Activated naive CD4-positive, alpha-beta T cell treated with anti-CD3 and anti-CD28 coated beads for 36 hours (primary cell): ENCODE measurements at regions not wholly inside any gene's neighbourhood (a gene's known extent, or its start where the extent isn't known, plus 50 kb on each side); places are given as distances from the start of the nearest gene placed in this dataset.

Source experiments
- CTCF ChIA-PET: fragments of 350-600 bp; sonication (Branson Sonifier 250); formaldehyde crosslinking; loops from one replicate; lab custom pipeline; 2021; ENCODE audit warnings: antibody characterized with exemption; lab: Charles Lee
- DNase-seq: peaks from one replicate; pipeline ENCODE4 v3.0.0-alpha.2; 2020
- H3K27ac Mint-ChIP-seq: one replicate; pipeline ENCODE4 v1.8.0; 2021; ENCODE audit warnings: mild to moderate bottlenecking, mixed read lengths
- H3K27me3 Mint-ChIP-seq: one replicate; pipeline ENCODE4 v1.8.0; 2021; ENCODE audit warnings: low read depth, mixed read lengths
- H3K36me3 Mint-ChIP-seq: one replicate; pipeline ENCODE4 v1.8.0; 2021; ENCODE audit warnings: low read depth, mixed read lengths
- H3K4me1 Mint-ChIP-seq: one replicate; pipeline ENCODE4 v1.8.0; 2021; ENCODE audit warnings: low read depth, mixed read lengths
- H3K4me3 Mint-ChIP-seq: one replicate; pipeline ENCODE4 v1.8.0; 2021; ENCODE audit warnings: mild to moderate bottlenecking, moderate library complexity, mixed read lengths
- H3K9me3 Mint-ChIP-seq: one replicate; pipeline ENCODE4 v1.8.0; 2021; ENCODE audit warnings: mixed read lengths
- intact Hi-C: fragments of 100-400 bp; cut with micrococcal nuclease; formaldehyde crosslinking; loops from one replicate; pipeline ENCODE4 v1.15.1; 2023

GRCh38 chr5:32842813-32843530 lies 131.9 kb downstream of the NPR3 start:
- Mint-ChIP-seq H3K36me3 (no peaks in the 10 kb centered on the region), H3K27ac (no peak overlapping the region), H3K9me3 (no peaks in the 10 kb centered on the region), H3K4me1 (peaks cover 4% of the 10 kb centered on the region), H3K4me3 (no peak overlapping the region), H3K27me3 (no peaks in the 10 kb centered on the region)
- intact Hi-C loops: no loop called here
- CTCF ChIA-PET: interaction anchor here (0.6 kb wide), 1 partner anchor 446 kb away, joined by 3 read pairs; no protein-coding TSS in a partner anchor
- no peak for DNase-seq

DNA sequence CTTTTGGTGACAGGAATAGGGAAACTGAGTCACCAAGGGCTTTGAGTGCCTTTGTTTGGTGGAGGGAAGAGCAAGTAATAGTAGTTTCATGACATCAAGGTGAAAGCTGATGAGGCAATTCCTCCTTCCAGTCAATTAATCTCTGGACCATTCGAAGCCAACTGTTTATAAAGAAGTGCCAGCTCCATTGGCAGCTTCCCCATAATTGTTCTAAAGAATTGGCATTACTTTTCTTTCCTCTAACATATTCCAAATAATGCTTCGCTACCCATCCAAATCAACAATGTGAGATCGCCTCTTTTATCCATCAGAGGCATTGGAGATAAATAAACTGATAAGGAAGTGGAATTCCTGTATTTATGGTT lies 132.4 kb downstream of the NPR3 start:
- CTCF ChIA-PET: no interaction called here
- DNase-seq: no peak

DNA sequence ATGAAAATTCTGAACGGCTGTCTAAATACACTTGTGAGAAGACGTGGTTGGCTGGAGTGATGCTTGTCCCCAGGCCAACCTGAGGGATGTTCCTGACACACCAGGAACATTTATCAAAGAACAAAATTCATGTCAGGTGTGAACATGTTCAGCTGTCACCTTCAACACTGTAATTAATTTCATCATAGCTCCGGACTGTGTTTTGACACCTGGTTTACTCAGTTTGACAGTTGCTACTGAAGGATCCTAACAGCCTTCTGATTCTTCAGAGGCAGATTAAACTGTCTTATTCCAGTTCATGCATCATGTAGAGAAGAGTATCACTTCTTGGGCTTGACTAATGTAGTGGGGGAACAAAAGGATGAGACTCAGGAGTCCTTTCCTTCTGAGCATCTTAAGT lies 134.1 kb downstream of the NPR3 start:
- peaks cover 4% of the 10 kb centered on the region for H3K4me1 Mint-ChIP-seq
- no peaks in the 10 kb centered on the region for H3K27me3 Mint-ChIP-seq
- CTCF ChIA-PET: no interaction called here
- DNase-seq: no peak
- no peaks in the 10 kb centered on the region for H3K9me3 Mint-ChIP-seq
- no peak overlapping the region for H3K27ac Mint-ChIP-seq
- H3K36me3 Mint-ChIP-seq: no peaks in the 10 kb centered on the region
- H3K4me3 Mint-ChIP-seq: no peak overlapping the region
- intact Hi-C loops: no loop called here

More for the DNA sequence above, 132.4 kb downstream of the NPR3 start:
- peaks cover 4% of the 10 kb centered on the region for H3K4me1 Mint-ChIP-seq
- intact Hi-C loops: no loop called here
- no peak overlapping the region for H3K27ac Mint-ChIP-seq
- no peak overlapping the region for H3K4me3 Mint-ChIP-seq
- H3K27me3 Mint-ChIP-seq: no peaks in the 10 kb centered on the region
- no peaks in the 10 kb centered on the region for H3K9me3 Mint-ChIP-seq
- no peaks in the 10 kb centered on the region for H3K36me3 Mint-ChIP-seq

GRCh38 chr5:32848120-32848519 lies 137.0 kb downstream of the NPR3 start:
- Mint-ChIP-seq H3K27me3 (no peaks in the 10 kb centered on the region), H3K4me3 (no peak overlapping the region), H3K27ac (no peak overlapping the region), H3K36me3 (no peaks in the 10 kb centered on the region), H3K9me3 (no peaks in the 10 kb centered on the region), H3K4me1 (no peaks in the 10 kb centered on the region)
- intact Hi-C loops: no loop called here
- CTCF ChIA-PET: no interaction called here
- DNase-seq: no peak

- CTCF ChIA-PET: no interaction called here
- DNase-seq: no peak
- no peak overlapping the region for H3K27ac Mint-ChIP-seq
- intact Hi-C loops: no loop called here
- H3K9me3 Mint-ChIP-seq: no peaks in the 10 kb centered on the region
- H3K4me3 Mint-ChIP-seq: no peak overlapping the region
- H3K4me1 Mint-ChIP-seq: no peaks in the 10 kb centered on the region
- no peaks in the 10 kb centered on the region for H3K27me3 Mint-ChIP-seq
- no peaks in the 10 kb centered on the region for H3K36me3 Mint-ChIP-seq
These were observed 137.6 kb downstream of the NPR3 start for GRCh38 chr5:32848681-32849080.

GRCh38 chr5:32850817-32851496 lies 139.8 kb downstream of the NPR3 start:
- Mint-ChIP-seq H3K27me3 (no peaks in the 10 kb centered on the region), H3K9me3 (no peaks in the 10 kb centered on the region), H3K4me1 (no peaks in the 10 kb centered on the region), H3K36me3 (no peaks in the 10 kb centered on the region), H3K4me3 (no peak overlapping the region), H3K27ac (no peak overlapping the region)
- no peak for DNase-seq
- CTCF ChIA-PET: no interaction called here
- intact Hi-C loops: loop anchor here (5.0 kb wide), 1 partner anchor 144 kb away; no protein-coding TSS in a partner anchor

GRCh38 chr5:32851559-32852173 lies 140.5 kb downstream of the NPR3 start:
- Mint-ChIP-seq H3K27me3 (no peaks in the 10 kb centered on the region), H3K4me1 (no peaks in the 10 kb centered on the region), H3K4me3 (no peak overlapping the region), H3K27ac (no peak overlapping the region), H3K36me3 (no peaks in the 10 kb centered on the region), H3K9me3 (no peaks in the 10 kb centered on the region)
- intact Hi-C loops: loop anchor here (5.0 kb wide), 1 partner anchor 144 kb away; no protein-coding TSS in a partner anchor
- CTCF ChIA-PET: no interaction called here
- no peak for DNase-seq

- Mint-ChIP-seq H3K4me1 (no peaks in the 10 kb centered on the region), H3K9me3 (peaks cover 2% of the 10 kb centered on the region), H3K36me3 (no peaks in the 10 kb centered on the region), H3K4me3 (no peak overlapping the region), H3K27me3 (no peaks in the 10 kb centered on the region), H3K27ac (no peak overlapping the region)
- intact Hi-C loops: loop anchor here (5.0 kb wide), 1 partner anchor 145 kb away; no protein-coding TSS in a partner anchor
- CTCF ChIA-PET: interaction anchor here (1.3 kb wide), 1 partner anchor 146 kb away, joined by 3 read pairs; no protein-coding TSS in a partner anchor
- DNase-seq: no peak
These were observed 141.4 kb downstream of the NPR3 start for GRCh38 chr5:32852535-32852934.

- H3K36me3 Mint-ChIP-seq: no peaks in the 10 kb centered on the region
- intact Hi-C loops: loop anchor here (5.0 kb wide), 1 partner anchor 146 kb away; no protein-coding TSS in a partner anchor
- CTCF ChIA-PET: interaction anchor here (1.2 to 1.3 kb wide), 2 partner anchors 44 to 146 kb away, joined by 3 to 4 read pairs; no protein-coding TSS in a partner anchor
- no peaks in the 10 kb centered on the region for H3K27me3 Mint-ChIP-seq
- no peak overlapping the region for H3K4me3 Mint-ChIP-seq
- H3K9me3 Mint-ChIP-seq: peaks cover 2% of the 10 kb centered on the region
- no peaks in the 10 kb centered on the region for H3K4me1 Mint-ChIP-seq
- DNase-seq: no peak
- H3K27ac Mint-ChIP-seq: no peak overlapping the region
These were observed 141.9 kb downstream of the NPR3 start for GRCh38 chr5:32852976-32853375.

- intact Hi-C loops: loop anchor here (5.0 kb wide), 1 partner anchor 147 kb away; no protein-coding TSS in a partner anchor
- H3K36me3 Mint-ChIP-seq: no peaks in the 10 kb centered on the region
- no peak overlapping the region for H3K4me3 Mint-ChIP-seq
These were observed 143.4 kb downstream of the NPR3 start for GRCh38 chr5:32854473-32854872.

DNA sequence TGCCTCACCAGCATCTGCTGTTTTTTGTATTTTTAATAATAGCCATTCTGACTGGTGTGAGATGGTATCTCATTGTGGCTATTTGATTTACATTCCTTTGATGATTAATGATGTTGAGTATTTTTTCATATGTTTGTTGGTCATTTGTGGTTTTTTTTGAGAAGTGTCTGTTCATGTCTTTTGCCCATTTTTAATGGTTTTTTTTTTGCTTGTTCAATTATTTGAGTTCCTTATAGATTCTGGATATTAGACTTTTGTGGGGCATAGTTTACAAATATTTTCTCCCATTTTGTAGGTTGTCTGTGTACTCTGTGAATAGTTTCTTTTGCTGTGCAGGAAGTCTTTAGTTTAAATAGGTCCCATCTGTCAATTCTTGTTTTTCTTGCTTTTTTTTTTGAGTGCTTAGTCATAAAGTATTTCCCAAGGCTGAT lies 148.1 kb downstream of the NPR3 start:
- no peaks in the 10 kb centered on the region for H3K36me3 Mint-ChIP-seq
- H3K9me3 Mint-ChIP-seq: peaks cover 12% of the 10 kb centered on the region
- intact Hi-C loops: no loop called here
- no peak overlapping the region for H3K27ac Mint-ChIP-seq
- no peak for DNase-seq
- H3K4me1 Mint-ChIP-seq: no peaks in the 10 kb centered on the region
- no peak overlapping the region for H3K4me3 Mint-ChIP-seq
- no peaks in the 10 kb centered on the region for H3K27me3 Mint-ChIP-seq
- CTCF ChIA-PET: no interaction called here

More at GRCh38 chr5:32854473-32854872, 143.4 kb downstream of the NPR3 start:
- Mint-ChIP-seq H3K27me3 (no peaks in the 10 kb centered on the region), H3K4me1 (no peaks in the 10 kb centered on the region), H3K9me3 (peaks cover 9% of the 10 kb centered on the region), H3K27ac (no peak overlapping the region)
- CTCF ChIA-PET: no interaction called here
- DNase-seq: no peak

GRCh38 chr5:32865475-32865874 lies 154.4 kb downstream of the NPR3 start:
- intact Hi-C loops: no loop called here
- Mint-ChIP-seq H3K4me3 (no peak overlapping the region), H3K27ac (no peak overlapping the region), H3K36me3 (no peaks in the 10 kb centered on the region), H3K9me3 (peaks cover 6% of the 10 kb centered on the region), H3K4me1 (no peaks in the 10 kb centered on the region), H3K27me3 (no peaks in the 10 kb centered on the region)
- CTCF ChIA-PET: no interaction called here
- DNase-seq: no peak
